ENCODE measurements at regions not wholly inside any gene's neighbourhood (a gene's known extent, or its start where the extent isn't known, plus 50 kb on each side); places are given as distances from the start of the nearest gene placed in this dataset.

GRCh38 chr4:123345137-123345934, 51.3 kb upstream of the SPRY1 start:
- Histone ChIP-seq H3K4me2 (ENCODE audit: low read depth, low read length, poor library complexity, severe bottlenecking) (no peak overlapping the region), H3K4me1 (ENCODE audit: insufficient read depth, low read length, poor library complexity, severe bottlenecking) (peaks cover 53% of the 10 kb centered on the region), H3K36me3 (ENCODE audit: insufficient read depth, low read length) (no peaks in the 10 kb centered on the region), H3K79me2 (ENCODE audit: insufficient read depth, low read length) (no peaks in the 10 kb centered on the region), H3F3A (ENCODE audit: low read depth) (peaks cover 5% of the 10 kb centered on the region; the same call in 1 of the 2 replicates), H3K4me3 (ENCODE audit: low read length, poor library complexity, severe bottlenecking) (no peak overlapping the region), H3K9ac (ENCODE audit: low read depth, low read length, poor library complexity, severe bottlenecking) (no peak overlapping the region), H3K9me3 (ENCODE audit: insufficient read depth, low read depth, low read length) (no peaks in the 10 kb centered on the region), H2AFZ (ENCODE audit: low read length) (peak overlapping the region; percentile 54), H3K27me3 (ENCODE audit: insufficient read depth, low read length, poor library complexity, severe bottlenecking) (no peaks in the 10 kb centered on the region), H4K20me1 (ENCODE audit: insufficient read depth, low read length, poor library complexity, severe bottlenecking) (no peaks in the 10 kb centered on the region), H3K9me2 (replicated peaks; ENCODE audit: low read depth, low read length) (no peaks in the 10 kb centered on the region)
- TF ChIP-seq EZH2phosphoT487 (IDR thresholded peaks at IDR 0.05; ENCODE audit: borderline replicate concordance) (no peak), CTCF (conservative IDR thresholded peaks at IDR 0.05; ENCODE audit: low read length) (no peak)

- Histone ChIP-seq H3K4me3 (ENCODE audit: low read length, poor library complexity, severe bottlenecking) (no peak overlapping the region), H3K9ac (ENCODE audit: low read depth, low read length, poor library complexity, severe bottlenecking) (no peak overlapping the region), H3F3A (ENCODE audit: low read depth) (peaks cover 5% of the 10 kb centered on the region; the same call in 1 of the 2 replicates), H3K4me2 (ENCODE audit: low read depth, low read length, poor library complexity, severe bottlenecking) (no peak overlapping the region), H3K79me2 (ENCODE audit: insufficient read depth, low read length) (no peaks in the 10 kb centered on the region), H3K27me3 (ENCODE audit: insufficient read depth, low read length, poor library complexity, severe bottlenecking) (no peaks in the 10 kb centered on the region), H3K9me3 (ENCODE audit: insufficient read depth, low read depth, low read length) (no peaks in the 10 kb centered on the region), H3K4me1 (ENCODE audit: insufficient read depth, low read length, poor library complexity, severe bottlenecking) (peaks cover 53% of the 10 kb centered on the region), H3K9me2 (replicated peaks; ENCODE audit: low read depth, low read length) (no peaks in the 10 kb centered on the region), H3K36me3 (ENCODE audit: insufficient read depth, low read length) (no peaks in the 10 kb centered on the region), H4K20me1 (ENCODE audit: insufficient read depth, low read length, poor library complexity, severe bottlenecking) (no peaks in the 10 kb centered on the region), H2AFZ (ENCODE audit: low read length) (peak overlapping the region; percentile 54)
- no peak for TF ChIP-seq EZH2phosphoT487 (IDR thresholded peaks at IDR 0.05; ENCODE audit: borderline replicate concordance)
- no peak for TF ChIP-seq CTCF (conservative IDR thresholded peaks at IDR 0.05; ENCODE audit: low read length)
These were observed 50.7 kb upstream of the SPRY1 start for GRCh38 chr4:123345935-123346300.

DNA sequence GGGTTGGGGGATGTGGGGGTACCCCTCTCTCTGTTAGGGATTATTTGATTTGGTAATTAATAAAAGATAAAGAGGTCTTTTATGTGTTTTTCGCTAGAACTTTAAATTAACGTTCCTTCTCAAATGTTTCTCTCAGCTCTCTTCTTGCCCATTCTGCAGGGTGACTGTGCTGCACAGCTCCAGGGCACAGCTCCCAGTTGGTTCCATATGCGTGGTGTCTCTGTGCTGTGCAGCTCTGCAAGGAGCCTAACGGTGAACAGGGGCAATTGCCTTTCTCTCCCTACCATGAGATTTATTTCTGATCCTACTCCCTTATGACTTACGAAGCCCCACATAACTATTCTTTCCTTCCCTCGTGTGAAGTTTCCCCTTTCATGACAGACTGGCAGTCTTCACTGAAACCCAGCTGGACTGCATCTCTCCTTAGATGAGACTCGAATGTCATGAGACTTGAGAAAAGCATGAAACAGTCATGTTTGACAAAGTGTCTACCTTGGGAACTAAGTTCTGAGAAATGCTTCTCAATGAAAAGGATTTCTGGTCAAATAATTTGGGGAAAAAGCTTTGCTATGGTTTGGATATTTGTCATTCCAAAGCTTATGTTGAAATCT, 50.2 kb upstream of the SPRY1 start:
- TF ChIP-seq CTCF (conservative IDR thresholded peaks at IDR 0.05; ENCODE audit: low read length), result no peak
- TF ChIP-seq EZH2phosphoT487 (IDR thresholded peaks at IDR 0.05; ENCODE audit: borderline replicate concordance), result no peak
- Histone ChIP-seq H3K9me3 (ENCODE audit: insufficient read depth, low read depth, low read length) (no peaks in the 10 kb centered on the region), H4K20me1 (ENCODE audit: insufficient read depth, low read length, poor library complexity, severe bottlenecking) (no peaks in the 10 kb centered on the region), H3K9me2 (replicated peaks; ENCODE audit: low read depth, low read length) (no peaks in the 10 kb centered on the region), H3K4me3 (ENCODE audit: low read length, poor library complexity, severe bottlenecking) (no peak overlapping the region), H3K4me2 (ENCODE audit: low read depth, low read length, poor library complexity, severe bottlenecking) (no peak overlapping the region), H3K9ac (ENCODE audit: low read depth, low read length, poor library complexity, severe bottlenecking) (no peak overlapping the region), H3F3A (ENCODE audit: low read depth) (peaks cover 5% of the 10 kb centered on the region; the same call in 1 of the 2 replicates), H3K36me3 (ENCODE audit: insufficient read depth, low read length) (no peaks in the 10 kb centered on the region), H3K27me3 (ENCODE audit: insufficient read depth, low read length, poor library complexity, severe bottlenecking) (no peaks in the 10 kb centered on the region), H2AFZ (ENCODE audit: low read length) (peak overlapping the region; percentile 35; the same call in 1 of the 2 replicates), H3K4me1 (ENCODE audit: insufficient read depth, low read length, poor library complexity, severe bottlenecking) (peaks cover 53% of the 10 kb centered on the region), H3K79me2 (ENCODE audit: insufficient read depth, low read length) (no peaks in the 10 kb centered on the region)

Measured in Loucy (cell line).